ENCODE measurements at regions not wholly inside any gene's neighbourhood (a gene's known extent, or its start where the extent isn't known, plus 50 kb on each side); places are given as distances from the start of the nearest gene placed in this dataset.

GRCh38 chr13:74892096-74892495 lies 589.9 kb downstream of the TBC1D4 start:
- TF ChIP-seq CTCF (conservative IDR thresholded peaks at IDR 0.05; ENCODE audit: low read depth in 2 of 2) (no peak), POLR2AphosphoS5 (IDR thresholded peaks at IDR 0.05; ENCODE audit: low read depth) (no peak), ZNF331 (CRISPR knock-in tag; IDR thresholded peaks at IDR 0.05; ENCODE audit: low read depth) (no peak), EZH2 (IDR thresholded peaks at IDR 0.05; ENCODE audit: low read depth, unreplicated experiment) (no peak), NANOG (IDR thresholded peaks at IDR 0.05; ENCODE audit: borderline replicate concordance) (no peak), JUNB (IDR thresholded peaks at IDR 0.05; ENCODE audit: unreplicated experiment) (no peak), REST (IDR thresholded peaks at IDR 0.05; ENCODE audit: unreplicated experiment) (no peak), EZH2phosphoT487 (IDR thresholded peaks at IDR 0.05; ENCODE audit: unreplicated experiment) (no peak), CREB1 (CRISPR knock-in tag; IDR thresholded peaks at IDR 0.05; ENCODE audit: low read depth) (no peak), ETS1 (IDR thresholded peaks at IDR 0.05) (no peak), STAT1 (IDR thresholded peaks at IDR 0.05; ENCODE audit: unreplicated experiment) (no peak)
